WTC11 (cell line): ENCODE measurements at regions not wholly inside any gene's neighbourhood (a gene's known extent, or its start where the extent isn't known, plus 50 kb on each side); places are given as distances from the start of the nearest gene placed in this dataset.

Experiments
- ATAC-seq: fragments of 200-7000 bp; cut with Tn5 transposase; 2 replicates; pipeline ENCODE4 v1.10.0; 2021; ENCODE audit warnings: mild to moderate bottlenecking, moderate library complexity
- CTCF ChIA-PET: fragments of 300-600 bp; sonication (Branson Sonifier 250); formaldehyde crosslinking; loops from one replicate; lab custom pipeline; 2021; ENCODE audit warnings: antibody characterized with exemption; lab: Charles Lee
- POLR2A ChIA-PET: fragments of 350-600 bp; sonication (Branson Sonifier 250); formaldehyde crosslinking; loops from one replicate; lab custom pipeline; 2021; ENCODE audit warnings: antibody characterized with exemption; lab: Charles Lee
- DNase-seq: peaks from one replicate; pipeline ENCODE4 v3.0.0; 2021; ENCODE audit warnings: low spot score
- H3K27ac Mint-ChIP-seq: 2 replicates; pipeline ENCODE4 v1.8.0; 2021; ENCODE audit warnings: mixed read lengths
- H3K27me3 Mint-ChIP-seq: 2 replicates; pipeline ENCODE4 v1.8.0; 2021; ENCODE audit warnings: low read depth, mild to moderate bottlenecking, moderate library complexity, mixed read lengths
- H3K36me3 Mint-ChIP-seq: 2 replicates; pipeline ENCODE4 v1.8.0; 2021; ENCODE audit warnings: mixed read lengths
- H3K4me1 Mint-ChIP-seq: 2 replicates; pipeline ENCODE4 v1.8.0; 2022; ENCODE audit warnings: mixed read lengths
- H3K4me3 Mint-ChIP-seq: 2 replicates; pipeline ENCODE4 v1.8.0; 2021; ENCODE audit warnings: mild to moderate bottlenecking, moderate library complexity, mixed read lengths
- H3K9me3 Mint-ChIP-seq: 2 replicates; pipeline ENCODE4 v1.8.0; 2021; ENCODE audit warnings: mixed read lengths
- ATF3 ChIP-seq: sonication (generic); formaldehyde crosslinking; conservative IDR thresholded peaks from 2 replicates; pipeline ENCODE4 v1.8.1; 2022; ENCODE audit warnings: mild to moderate bottlenecking, missing genetic modification reagents
- CREB1 ChIP-seq: sonication (generic); formaldehyde crosslinking; IDR thresholded peaks from 2 replicates; pipeline ENCODE4 v1.8.0; 2023; ENCODE audit warnings: mild to moderate bottlenecking, missing genetic modification reagents
- ELF4 ChIP-seq: sonication (generic); formaldehyde crosslinking; IDR thresholded peaks from 2 replicates; pipeline ENCODE4 v1.8.1; 2022; ENCODE audit warnings: low read depth, mild to moderate bottlenecking, moderate library complexity, missing genetic modification reagents
- ERG ChIP-seq: fragments of 250-450 bp; sonication (Bioruptor Pico); IDR thresholded peaks from 2 replicates; pipeline ENCODE4 v1.8.0; 2021; ENCODE audit warnings: mild to moderate bottlenecking
- FOXP1 ChIP-seq: sonication (generic); formaldehyde crosslinking; IDR thresholded peaks from 2 replicates; pipeline ENCODE4 v1.8.0; 2022; ENCODE audit warnings: missing genetic modification reagents, mild to moderate bottlenecking, moderate library complexity, borderline replicate concordance
- GABPB1 ChIP-seq: sonication (generic); formaldehyde crosslinking; IDR thresholded peaks from 2 replicates; pipeline ENCODE4 v1.8.1; 2023; ENCODE audit warnings: mild to moderate bottlenecking, missing genetic modification reagents
- JAZF1 ChIP-seq: fragments of 250-450 bp; sonication (Bioruptor Pico); IDR thresholded peaks from 2 replicates; pipeline ENCODE4 v1.9.0; 2021; ENCODE audit warnings: moderate library complexity, mild to moderate bottlenecking, inconsistent platforms
- NR1H2 ChIP-seq: sonication (generic); formaldehyde crosslinking; IDR thresholded peaks from 2 replicates; pipeline ENCODE4 v1.9.0; 2021; ENCODE audit warnings: mild to moderate bottlenecking, moderate library complexity, missing genetic modification reagents
- NR2C2 ChIP-seq: sonication (generic); formaldehyde crosslinking; IDR thresholded peaks from 2 replicates; pipeline ENCODE4 v1.8.0; 2022; ENCODE audit warnings: mild to moderate bottlenecking, missing genetic modification reagents
- PRDM15 ChIP-seq: sonication (generic); formaldehyde crosslinking; IDR thresholded peaks from 2 replicates; pipeline ENCODE4 v1.8.0; 2022; ENCODE audit warnings: missing genetic modification reagents
- RELA ChIP-seq: sonication (generic); formaldehyde crosslinking; IDR thresholded peaks from 2 replicates; pipeline ENCODE4 v1.8.1; 2022; ENCODE audit warnings: missing genetic modification reagents, mild to moderate bottlenecking, borderline replicate concordance
- ZNF121 ChIP-seq: sonication (generic); formaldehyde crosslinking; IDR thresholded peaks from 2 replicates; pipeline ENCODE4 v1.8.0; 2023; ENCODE audit warnings: missing genetic modification reagents
- ZNF219 ChIP-seq: sonication (generic); formaldehyde crosslinking; IDR thresholded peaks from 2 replicates; pipeline ENCODE4 v1.8.0; 2023; ENCODE audit warnings: missing genetic modification reagents, mild to moderate bottlenecking, borderline replicate concordance
- ZNF425 ChIP-seq: fragments of 250-450 bp; sonication (Bioruptor Pico); conservative IDR thresholded peaks from 2 replicates; pipeline ENCODE4 v1.9.0; 2021; ENCODE audit warnings: mild to moderate bottlenecking
- ZNF671 ChIP-seq: fragments of 250-450 bp; sonication (Bioruptor Pico); IDR thresholded peaks from 2 replicates; pipeline ENCODE4 v1.8.0; 2021; ENCODE audit warnings: mild to moderate bottlenecking

- ChIA-PET CTCF (interaction anchor here (0.9 to 1.5 kb wide), 2 partner anchors 388 to 390 kb away, joined by 3 to 6 read pairs; no protein-coding TSS in a partner anchor), POLR2A (no interaction called here)
- peaks cover 4% of the 10 kb centered on the region for H3K9me3 Mint-ChIP-seq
- H3K27ac Mint-ChIP-seq = no peak overlapping the region
- H3K4me3 Mint-ChIP-seq = no peak overlapping the region
- peak; percentile 39 for ATAC-seq
- H3K27me3 Mint-ChIP-seq = no peaks in the 10 kb centered on the region
- no peaks in the 10 kb centered on the region for H3K36me3 Mint-ChIP-seq
- no peak for TF ChIP-seq NR2C2 (CRISPR knock-in tag)
- no peak for TF ChIP-seq ZNF425 (CRISPR knock-in tag)
- no peak for TF ChIP-seq JAZF1
- TF ChIP-seq ERG (CRISPR knock-in tag) = no peak
- peaks cover 13% of the 10 kb centered on the region for H3K4me1 Mint-ChIP-seq
- DNase-seq = no peak
These were observed 144.7 kb upstream of the MPDZ start for GRCh38 chr9:13424204-13424603.

- DNase-seq (no peak), ATAC-seq (no peak)
- Mint-ChIP-seq H3K27ac (no peak overlapping the region), H3K4me3 (no peak overlapping the region), H3K36me3 (no peaks in the 10 kb centered on the region), H3K9me3 (no peaks in the 10 kb centered on the region), H3K27me3 (no peaks in the 10 kb centered on the region), H3K4me1 (0 out of 2 replicates have a peak, but pooled peaks cover 5% of the 10 kb centered on the region)
- CTCF ChIA-PET = no interaction called here
- TF ChIP-seq CREB1 (CRISPR knock-in tag) = no peak
- TF ChIP-seq ZNF425 (CRISPR knock-in tag) = no peak
- POLR2A ChIA-PET = no interaction called here
These were observed 134.9 kb upstream of the MPDZ start for GRCh38 chr9:13414349-13414748.

- ChIA-PET POLR2A (no interaction called here), CTCF (no interaction called here)
- no peaks in the 10 kb centered on the region for H3K36me3 Mint-ChIP-seq
- H3K4me3 Mint-ChIP-seq = no peak overlapping the region
- ATAC-seq (no peak), DNase-seq (no peak)
- 0 out of 2 replicates have a peak, but pooled peaks cover 5% of the 10 kb centered on the region for H3K4me1 Mint-ChIP-seq
- H3K27me3 Mint-ChIP-seq = no peaks in the 10 kb centered on the region
- H3K27ac Mint-ChIP-seq = no peak overlapping the region
- TF ChIP-seq ZNF219 (CRISPR knock-in tag) = no peak
- TF ChIP-seq NR1H2 (CRISPR knock-in tag) = no peak
- H3K9me3 Mint-ChIP-seq = no peaks in the 10 kb centered on the region
These were observed 132.8 kb upstream of the MPDZ start for GRCh38 chr9:13412331-13412730.

GRCh38 chr9:13411791-13412190, 132.3 kb upstream of the MPDZ start:
- ATAC-seq (no peak), DNase-seq (no peak)
- no peaks in the 10 kb centered on the region for H3K27me3 Mint-ChIP-seq
- ChIA-PET POLR2A (no interaction called here), CTCF (interaction anchor here (1.0 kb wide), 1 partner anchor 15 kb away, joined by 3 read pairs; no protein-coding TSS in a partner anchor)
- 0 out of 2 replicates have a peak, but pooled peaks cover 5% of the 10 kb centered on the region for H3K4me1 Mint-ChIP-seq
- no peaks in the 10 kb centered on the region for H3K36me3 Mint-ChIP-seq
- no peak overlapping the region for H3K4me3 Mint-ChIP-seq
- H3K9me3 Mint-ChIP-seq = no peaks in the 10 kb centered on the region
- no peak overlapping the region for H3K27ac Mint-ChIP-seq
- TF ChIP-seq ZNF425 (CRISPR knock-in tag) (no peak), ZNF671 (CRISPR knock-in tag) (no peak), FOXP1 (CRISPR knock-in tag) (no peak), RELA (CRISPR knock-in tag) (no peak), ELF4 (CRISPR knock-in tag) (no peak), ZNF121 (no peak), ATF3 (CRISPR knock-in tag) (no peak), GABPB1 (CRISPR knock-in tag) (no peak), PRDM15 (CRISPR knock-in tag) (no peak), ERG (CRISPR knock-in tag) (no peak)
